ENCODE measurements at regions not wholly inside any gene's neighbourhood (a gene's known extent, or its start where the extent isn't known, plus 50 kb on each side); places are given as distances from the start of the nearest gene placed in this dataset.

DNA sequence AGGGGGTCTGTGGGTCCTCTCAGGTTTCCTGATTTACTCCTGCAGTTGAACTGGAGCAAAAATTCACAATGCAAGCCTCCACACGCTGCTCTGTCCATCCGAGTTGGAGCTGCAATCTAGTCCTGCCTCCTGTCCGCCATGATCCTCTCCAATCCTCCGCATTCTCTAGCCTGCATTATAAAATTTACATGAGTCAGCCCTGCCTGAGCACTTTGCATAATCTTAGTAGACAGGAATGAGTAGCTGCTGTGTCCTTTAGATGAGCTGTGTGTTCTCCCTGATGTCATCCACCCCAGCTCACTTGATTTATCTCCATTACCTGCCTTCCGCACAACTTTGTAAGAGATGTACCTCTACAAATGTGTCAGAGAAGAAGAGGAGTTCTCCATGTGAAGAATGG is 355.6 kb downstream of the STK39 start:
- CTCF ChIA-PET, result no interaction called here
- ATAC-seq (no peak), DNase-seq (ENCODE audit: low read depth, low spot score) (no peak)
- Histone ChIP-seq H3K27ac (ENCODE audit: low read length) (no peak overlapping the region), H3K36me3 (ENCODE audit: control insufficient read depth, insufficient read depth, low read length) (no peaks in the 10 kb centered on the region), H3K4me3 (ENCODE audit: low read depth in 2 of 2, low read length in 2 of 2) (no peak overlapping the region), H3K27me3 (ENCODE audit: control insufficient read depth, insufficient read depth, low read length) (no peaks in the 10 kb centered on the region), H3K9me3 (ENCODE audit: control insufficient read depth, insufficient read depth, low read depth, low read length) (no peaks in the 10 kb centered on the region), H3K4me1 (ENCODE audit: control insufficient read depth, insufficient read depth, low read length) (no peaks in the 10 kb centered on the region)
- POLR2A ChIA-PET, result no interaction called here
- in situ Hi-C loops (cut with HindIII; ENCODE audit: low pct_unique_long_range_greater_than_20kb, low sequenced_read_pairs) (no loop called here), intact Hi-C loops (cut with micrococcal nuclease; ENCODE audit: unreplicated experiment) (no loop called here)
- BruUV-seq (replicated peaks), result no TSS peak
- TF ChIP-seq SIN3A (IDR thresholded peaks at IDR 0.05; ENCODE audit: borderline replicate concordance, insufficient read depth, low read depth, low read length), result no peak
- TF ChIP-seq TCF7L2 (IDR thresholded peaks at IDR 0.05; ENCODE audit: low read depth, low read length), result no peak
- TF ChIP-seq, protein P1, sequence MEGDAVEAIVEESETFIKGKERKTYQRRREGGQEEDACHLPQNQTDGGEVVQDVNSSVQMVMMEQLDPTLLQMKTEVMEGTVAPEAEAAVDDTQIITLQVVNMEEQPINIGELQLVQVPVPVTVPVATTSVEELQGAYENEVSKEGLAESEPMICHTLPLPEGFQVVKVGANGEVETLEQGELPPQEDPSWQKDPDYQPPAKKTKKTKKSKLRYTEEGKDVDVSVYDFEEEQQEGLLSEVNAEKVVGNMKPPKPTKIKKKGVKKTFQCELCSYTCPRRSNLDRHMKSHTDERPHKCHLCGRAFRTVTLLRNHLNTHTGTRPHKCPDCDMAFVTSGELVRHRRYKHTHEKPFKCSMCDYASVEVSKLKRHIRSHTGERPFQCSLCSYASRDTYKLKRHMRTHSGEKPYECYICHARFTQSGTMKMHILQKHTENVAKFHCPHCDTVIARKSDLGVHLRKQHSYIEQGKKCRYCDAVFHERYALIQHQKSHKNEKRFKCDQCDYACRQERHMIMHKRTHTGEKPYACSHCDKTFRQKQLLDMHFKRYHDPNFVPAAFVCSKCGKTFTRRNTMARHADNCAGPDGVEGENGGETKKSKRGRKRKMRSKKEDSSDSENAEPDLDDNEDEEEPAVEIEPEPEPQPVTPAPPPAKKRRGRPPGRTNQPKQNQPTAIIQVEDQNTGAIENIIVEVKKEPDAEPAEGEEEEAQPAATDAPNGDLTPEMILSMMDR (IDR thresholded peaks at IDR 0.05), result no peak
- no peak for TF ChIP-seq POLR2AphosphoS5 (IDR thresholded peaks at IDR 0.05; ENCODE audit: low read depth, low read length)
- TF ChIP-seq, protein P2, sequence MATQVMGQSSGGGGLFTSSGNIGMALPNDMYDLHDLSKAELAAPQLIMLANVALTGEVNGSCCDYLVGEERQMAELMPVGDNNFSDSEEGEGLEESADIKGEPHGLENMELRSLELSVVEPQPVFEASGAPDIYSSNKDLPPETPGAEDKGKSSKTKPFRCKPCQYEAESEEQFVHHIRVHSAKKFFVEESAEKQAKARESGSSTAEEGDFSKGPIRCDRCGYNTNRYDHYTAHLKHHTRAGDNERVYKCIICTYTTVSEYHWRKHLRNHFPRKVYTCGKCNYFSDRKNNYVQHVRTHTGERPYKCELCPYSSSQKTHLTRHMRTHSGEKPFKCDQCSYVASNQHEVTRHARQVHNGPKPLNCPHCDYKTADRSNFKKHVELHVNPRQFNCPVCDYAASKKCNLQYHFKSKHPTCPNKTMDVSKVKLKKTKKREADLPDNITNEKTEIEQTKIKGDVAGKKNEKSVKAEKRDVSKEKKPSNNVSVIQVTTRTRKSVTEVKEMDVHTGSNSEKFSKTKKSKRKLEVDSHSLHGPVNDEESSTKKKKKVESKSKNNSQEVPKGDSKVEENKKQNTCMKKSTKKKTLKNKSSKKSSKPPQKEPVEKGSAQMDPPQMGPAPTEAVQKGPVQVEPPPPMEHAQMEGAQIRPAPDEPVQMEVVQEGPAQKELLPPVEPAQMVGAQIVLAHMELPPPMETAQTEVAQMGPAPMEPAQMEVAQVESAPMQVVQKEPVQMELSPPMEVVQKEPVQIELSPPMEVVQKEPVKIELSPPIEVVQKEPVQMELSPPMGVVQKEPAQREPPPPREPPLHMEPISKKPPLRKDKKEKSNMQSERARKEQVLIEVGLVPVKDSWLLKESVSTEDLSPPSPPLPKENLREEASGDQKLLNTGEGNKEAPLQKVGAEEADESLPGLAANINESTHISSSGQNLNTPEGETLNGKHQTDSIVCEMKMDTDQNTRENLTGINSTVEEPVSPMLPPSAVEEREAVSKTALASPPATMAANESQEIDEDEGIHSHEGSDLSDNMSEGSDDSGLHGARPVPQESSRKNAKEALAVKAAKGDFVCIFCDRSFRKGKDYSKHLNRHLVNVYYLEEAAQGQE (IDR thresholded peaks at IDR 0.05; ENCODE audit: insufficient read depth in 1 of 2, low read depth in 2 of 2, low read length in 1 of 2), result no peak

DNA sequence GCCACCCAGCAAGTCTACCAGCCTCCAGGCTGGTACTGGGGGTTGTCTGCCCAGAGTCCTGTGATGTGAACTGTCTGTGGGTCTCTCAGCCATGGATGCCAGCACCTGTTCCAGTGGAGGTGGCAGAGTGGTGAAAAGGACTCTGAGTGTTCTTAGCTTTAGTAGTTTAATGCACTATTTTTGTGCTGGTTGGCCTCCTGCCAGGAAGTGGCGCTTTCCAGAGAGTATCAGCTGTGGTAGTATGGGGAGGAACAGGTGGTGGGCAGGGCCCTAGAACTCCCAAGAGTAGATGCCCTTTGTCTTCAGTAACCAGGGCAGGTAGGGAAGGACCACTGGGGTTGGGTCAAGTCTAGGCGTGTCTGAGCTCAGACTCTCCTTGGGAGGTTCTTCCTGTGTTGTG is 356.7 kb downstream of the STK39 start:
- Histone ChIP-seq H3K4me1 (ENCODE audit: control insufficient read depth, insufficient read depth, low read length) (no peaks in the 10 kb centered on the region), H3K27me3 (ENCODE audit: control insufficient read depth, insufficient read depth, low read length) (no peaks in the 10 kb centered on the region), H3K4me3 (ENCODE audit: low read depth in 2 of 2, low read length in 2 of 2) (no peak overlapping the region), H3K36me3 (ENCODE audit: control insufficient read depth, insufficient read depth, low read length) (no peaks in the 10 kb centered on the region), H3K9me3 (ENCODE audit: control insufficient read depth, insufficient read depth, low read depth, low read length) (no peaks in the 10 kb centered on the region), H3K27ac (ENCODE audit: low read length) (no peak overlapping the region)
- ATAC-seq, result no peak
- POLR2A ChIA-PET, result no interaction called here
- intact Hi-C loops (cut with micrococcal nuclease; ENCODE audit: unreplicated experiment), result no loop called here
- TF ChIP-seq, protein P1 (IDR thresholded peaks at IDR 0.05), result no peak
- TF ChIP-seq SIN3A (IDR thresholded peaks at IDR 0.05; ENCODE audit: borderline replicate concordance, insufficient read depth, low read depth, low read length) (no peak), POLR2AphosphoS5 (IDR thresholded peaks at IDR 0.05; ENCODE audit: low read depth, low read length) (no peak), TCF7L2 (IDR thresholded peaks at IDR 0.05; ENCODE audit: low read depth, low read length) (no peak)
- TF ChIP-seq, protein P2 (IDR thresholded peaks at IDR 0.05; ENCODE audit: insufficient read depth in 1 of 2, low read depth in 2 of 2, low read length in 1 of 2), result no peak
- CTCF ChIA-PET, result no interaction called here
- in situ Hi-C loops (cut with HindIII; ENCODE audit: low pct_unique_long_range_greater_than_20kb, low sequenced_read_pairs), result no loop called here
- no peak for DNase-seq (ENCODE audit: low read depth, low spot score)
- no TSS peak for BruUV-seq (replicated peaks)
